Tibial artery (tissue), 4 donors: ENCODE measurements at regions not wholly inside any gene's neighbourhood (a gene's known extent, or its start where the extent isn't known, plus 50 kb on each side); places are given as distances from the start of the nearest gene placed in this dataset.
A peak's percentile ranks its signal among the peaks of the same experiment; 100 is the strongest.

Experiments used
- DNase-seq, 2 donors: peaks; one replicate each; pipeline ENCODE4 v3.0.0-alpha.2; 2019
- H3K27ac ChIP-seq, 2 donors: fragments of 200-600 bp; sonication (generic) in 1 of 2; 1 replicate in 1 of 2; 2 replicates in 1 of 2; pipeline ENCODE4 v1.5.1; 2018 to 2019; ENCODE audit warnings: mild to moderate bottlenecking in 1 of 2
- H3K27me3 ChIP-seq, 2 donors: fragments of 200-600 bp; sonication (generic) in 1 of 2; one replicate each; pipeline versions ENCODE4 v1.5.1 to v1.6.0; 2016 to 2019
- H3K36me3 ChIP-seq, 3 donors: fragments of 200-600 bp; sonication (generic) in 2 of 3; one replicate each; pipeline ENCODE4 v1.5.1; 2016 to 2019; ENCODE audit warnings: mild to moderate bottlenecking in 2 of 3
- H3K4me1 ChIP-seq, 4 donors: fragments of 200-600 bp; sonication (generic) in 2 of 4; 1 replicate in 3 of 4; 2 replicates in 1 of 4; pipeline ENCODE4 v1.5.1; 2016 to 2019
- H3K4me3 ChIP-seq, 2 donors: fragments of 200-600 bp; sonication (generic) in 1 of 2; 1 replicate in 1 of 2; 2 replicates in 1 of 2; pipeline ENCODE4 v1.5.1; 2018 to 2019; ENCODE audit warnings: mild to moderate bottlenecking in 2 of 2
- H3K9me3 ChIP-seq, 3 donors: fragments of 200-600 bp; sonication (generic) in 1 of 3; one replicate each; pipeline ENCODE4 v1.5.1; 2016 to 2019
- CTCF ChIP-seq, 2 experiments: fragments of 200-600 bp in 1 of 2; fragments of 450-650 bp in 1 of 2; IDR thresholded peaks; one replicate each; pipeline ENCODE4 v1.5.1; 2017 to 2019; ENCODE audit warnings: antibody characterized with exemption in 2 of 2, mild to moderate bottlenecking in 1 of 2, moderate library complexity in 1 of 2
- intact Hi-C: fragments of 100-400 bp; cut with DNase I; formaldehyde crosslinking; loops from one replicate; pipeline ENCODE4 v1.15.0; 2023; ENCODE audit warnings: low total_unique reads

- H3K9me3 ChIP-seq, result no peaks in the 10 kb centered on the region
- TF ChIP-seq CTCF (IDR thresholded peaks at IDR 0.05), result no peak
- DNase-seq, result no peak
- no peak overlapping the region for H3K4me3 ChIP-seq
- no peaks in the 10 kb centered on the region for H3K27me3 ChIP-seq
- H3K4me1 ChIP-seq, result no peaks in the 10 kb centered on the region
- H3K27ac ChIP-seq, result no peak overlapping the region
- no peaks in the 10 kb centered on the region for H3K36me3 ChIP-seq
- intact Hi-C loops, result no loop called here
Observed at GRCh38 chr7:11221984-11222383, 248.3 kb downstream of the PHF14 start.

- intact Hi-C loops, result no loop called here
Observed at GRCh38 chr7:11224535-11224934, 250.9 kb downstream of the PHF14 start.

GRCh38 chr7:11228515-11228914 lies 254.8 kb downstream of the PHF14 start:
- no peak overlapping the region for H3K4me3 ChIP-seq
- H3K36me3 ChIP-seq, result no peaks in the 10 kb centered on the region
- H3K27me3 ChIP-seq, result no peaks in the 10 kb centered on the region
- peak; percentile 85 to 95 for DNase-seq
- no peak overlapping the region for H3K27ac ChIP-seq
- H3K4me1 ChIP-seq, result no peaks in the 10 kb centered on the region
- TF ChIP-seq CTCF (IDR thresholded peaks at IDR 0.05), result no peak
- intact Hi-C loops, result no loop called here
- no peaks in the 10 kb centered on the region for H3K9me3 ChIP-seq

More at GRCh38 chr7:11224535-11224934, 250.9 kb downstream of the PHF14 start:
- Histone ChIP-seq H3K4me3 (no peak overlapping the region), H3K36me3 (no peaks in the 10 kb centered on the region), H3K27ac (no peak overlapping the region), H3K9me3 (no peaks in the 10 kb centered on the region), H3K4me1 (no peaks in the 10 kb centered on the region), H3K27me3 (no peaks in the 10 kb centered on the region)
- no peak for TF ChIP-seq CTCF (IDR thresholded peaks at IDR 0.05)
- DNase-seq, result no peak

GRCh38 chr7:11231190-11231589 lies 257.5 kb downstream of the PHF14 start:
- intact Hi-C loops, result no loop called here
- H3K4me3 ChIP-seq, result no peak overlapping the region
- no peaks in the 10 kb centered on the region for H3K36me3 ChIP-seq
- no peaks in the 10 kb centered on the region for H3K9me3 ChIP-seq
- TF ChIP-seq CTCF (IDR thresholded peaks at IDR 0.05), result no peak
- H3K27me3 ChIP-seq, result no peaks in the 10 kb centered on the region
- no peak overlapping the region for H3K27ac ChIP-seq
- no peaks in the 10 kb centered on the region for H3K4me1 ChIP-seq
- no peak for DNase-seq

GRCh38 chr7:11232462-11232861 lies 258.8 kb downstream of the PHF14 start:
- no peaks in the 10 kb centered on the region for H3K36me3 ChIP-seq
- intact Hi-C loops, result no loop called here
- H3K9me3 ChIP-seq, result no peaks in the 10 kb centered on the region
- H3K27ac ChIP-seq, result no peak overlapping the region
- no peak for DNase-seq
- TF ChIP-seq CTCF (IDR thresholded peaks at IDR 0.05), result no peak
- H3K4me1 ChIP-seq, result no peaks in the 10 kb centered on the region
- no peak overlapping the region for H3K4me3 ChIP-seq
- no peaks in the 10 kb centered on the region for H3K27me3 ChIP-seq

- TF ChIP-seq CTCF (IDR thresholded peaks at IDR 0.05), result no peak
- H3K27me3 ChIP-seq, result no peaks in the 10 kb centered on the region
Observed at GRCh38 chr7:11233871-11234270, 260.2 kb downstream of the PHF14 start.

More at GRCh38 chr7:11233871-11234270, 260.2 kb downstream of the PHF14 start:
- Histone ChIP-seq H3K4me1 (no peaks in the 10 kb centered on the region), H3K4me3 (no peak overlapping the region), H3K9me3 (no peaks in the 10 kb centered on the region), H3K27ac (no peak overlapping the region), H3K36me3 (no peaks in the 10 kb centered on the region)
- intact Hi-C loops, result no loop called here
- DNase-seq, result no peak
